IMR-90 (cell line): ENCODE measurements at regions not wholly inside any gene's neighbourhood (a gene's known extent, or its start where the extent isn't known, plus 50 kb on each side); places are given as distances from the start of the nearest gene placed in this dataset.

Source experiments
- ATAC-seq: fragments of 200-7000 bp; cut with Tn5 transposase; 2 replicates; pipeline ENCODE4 v1.9.1; 2020; ENCODE audit warnings: low read depth, mild to moderate bottlenecking, moderate library complexity
- BruUV-seq: library from RNA; stranded (reverse); fragments of 400-500 nt; replicated peaks from 2 replicates; lab custom pipeline; 2021; lab: Mats Ljungman, UMichigan
- CTCF ChIA-PET: fragments of 300-600 bp; formaldehyde crosslinking; extraction: SDS; loops from one replicate; lab custom pipeline; 2021; ENCODE audit warnings: antibody characterized with exemption; lab: Yijun Ruan, JAX
- POLR2A ChIA-PET: fragments of 300-600 bp; sonication (Branson Sonifier 250); formaldehyde crosslinking; loops from one replicate; lab custom pipeline; 2022; ENCODE audit warnings: antibody characterized with exemption; ENCODE audit not compliant: unreplicated experiment; lab: Charles Lee
- DNase-seq: peaks from one replicate; pipeline ENCODE4 v3.0.0; 2013
- H2AFZ ChIP-seq: replicated peaks from 2 replicates; pipeline ENCODE3; 2013; ENCODE audit warnings: low read length, mild to moderate bottlenecking; ENCODE audit not compliant: poor library complexity
- H2AK5ac ChIP-seq: 2 replicates; pipeline ENCODE4 v1.6.1; 2013; ENCODE audit warnings: low read depth, low read length, inconsistent platforms
- H2AK9ac ChIP-seq: replicated peaks from 2 replicates; pipeline ENCODE3; 2013; ENCODE audit warnings: mild to moderate bottlenecking, low read depth, low read length, moderate library complexity; ENCODE audit not compliant: poor library complexity
- H2BK120ac ChIP-seq: 2 replicates; pipeline ENCODE4 v1.6.1; 2013; ENCODE audit warnings: low read depth, low read length, inconsistent platforms
- H2BK15ac ChIP-seq: 3 replicates; pipeline ENCODE4 v1.6.1; 2013; ENCODE audit warnings: low read depth, low read length, inconsistent platforms
- H2BK20ac ChIP-seq: 2 replicates; pipeline ENCODE4 v1.6.1; 2013; ENCODE audit warnings: low read depth, mild to moderate bottlenecking, inconsistent platforms, low read length, moderate library complexity
- H2BK5ac ChIP-seq: 2 replicates; pipeline ENCODE4 v1.6.1; 2013; ENCODE audit warnings: mild to moderate bottlenecking, low read depth, low read length, inconsistent platforms; ENCODE audit not compliant: poor library complexity, severe bottlenecking
- H3K14ac ChIP-seq: replicated peaks from 2 replicates; pipeline ENCODE4 v1.6.1; 2013; ENCODE audit warnings: low read depth, low read length, inconsistent platforms
- H3K18ac ChIP-seq: 2 replicates; pipeline ENCODE4 v1.6.1; 2013; ENCODE audit warnings: low read depth, low read length, control low read depth
- H3K23ac ChIP-seq: 2 replicates; pipeline ENCODE4 v1.6.1; 2013; ENCODE audit warnings: low read depth, low read length, inconsistent platforms
- H3K27ac ChIP-seq: 2 replicates; pipeline ENCODE4 v1.5.1; 2013; ENCODE audit warnings: mild to moderate bottlenecking, control low read depth, low read length; ENCODE audit not compliant: insufficient read depth
- H3K27me3 ChIP-seq: 2 replicates; pipeline ENCODE4 v1.6.1; 2013; ENCODE audit warnings: low read length; ENCODE audit not compliant: control insufficient read depth, insufficient read depth
- H3K36me3 ChIP-seq: 2 replicates; pipeline ENCODE4 v1.6.1; 2013; ENCODE audit warnings: low read length, mixed read lengths; ENCODE audit not compliant: control insufficient read depth, insufficient read depth
- H3K4ac ChIP-seq: 2 replicates; pipeline ENCODE4 v1.6.1; 2013; ENCODE audit warnings: low read depth, low read length, inconsistent platforms
- H3K4me1 ChIP-seq: 2 replicates; pipeline ENCODE4 v1.6.1; 2013; ENCODE audit warnings: low read length, mixed read lengths; ENCODE audit not compliant: control insufficient read depth, insufficient read depth
- H3K4me2 ChIP-seq: 2 replicates; pipeline ENCODE4 v1.6.1; 2013; ENCODE audit warnings: low read depth, mild to moderate bottlenecking, control low read depth, low read length, moderate library complexity
- H3K4me3 ChIP-seq: 2 replicates; pipeline ENCODE4 v1.5.1; 2013; ENCODE audit warnings: low read depth, mild to moderate bottlenecking, control low read depth, low read length, moderate library complexity; ENCODE audit not compliant: insufficient read depth
- H3K56ac ChIP-seq: 2 replicates; pipeline ENCODE4 v1.6.1; 2013; ENCODE audit warnings: low read length, inconsistent platforms; ENCODE audit not compliant: insufficient read depth; ENCODE audit errors: extremely low read depth
- H3K79me1 ChIP-seq, 2 experiments: 2 replicates each; pipeline ENCODE4 v1.6.1; 2013; ENCODE audit warnings: low read length in 2 of 2, inconsistent platforms in 1 of 2, low read depth in 1 of 2
- H3K9ac ChIP-seq: 2 replicates; pipeline ENCODE4 v1.6.1; 2013; ENCODE audit warnings: low read depth, low read length, control low read depth
- H3K9me1 ChIP-seq: 2 replicates; pipeline ENCODE4 v1.6.1; 2013; ENCODE audit warnings: low read length, inconsistent platforms; ENCODE audit not compliant: insufficient read depth
- H3K9me3 ChIP-seq: 2 replicates; pipeline ENCODE4 v1.6.1; 2013; ENCODE audit warnings: low read length; ENCODE audit not compliant: control insufficient read depth, insufficient read depth
- H4K20me1 ChIP-seq: 2 replicates; pipeline ENCODE4 v1.6.1; 2013; ENCODE audit warnings: low read length, inconsistent platforms; ENCODE audit not compliant: insufficient read depth
- H4K5ac ChIP-seq: 2 replicates; pipeline ENCODE4 v1.6.1; 2013; ENCODE audit warnings: mild to moderate bottlenecking, low read depth, low read length, control low read depth
- H4K8ac ChIP-seq, 2 experiments: 2 replicates each; pipeline ENCODE4 v1.6.1; 2013; ENCODE audit warnings: low read depth in 2 of 2, low read length in 2 of 2, control low read depth in 1 of 2, inconsistent platforms in 1 of 2
- H4K91ac ChIP-seq: 2 replicates; pipeline ENCODE4 v1.6.1; 2013; ENCODE audit warnings: low read depth, low read length, inconsistent platforms; ENCODE audit not compliant: insufficient read depth
- BHLHE40 ChIP-seq: fragments of 150-350 bp; IDR thresholded peaks from 2 replicates; pipeline ENCODE4 v1.6.1; 2016; ENCODE audit warnings: mild to moderate bottlenecking, low read depth, low read length
- CEBPB ChIP-seq: IDR thresholded peaks from 2 replicates; pipeline ENCODE4 v1.6.1; 2012; ENCODE audit warnings: low read depth, low read length, improper control_type of control experiment
- CHD1 ChIP-seq: IDR thresholded peaks from 2 replicates; pipeline ENCODE4 v1.6.1; 2012; ENCODE audit warnings: low read depth, low read length, improper control_type of control experiment
- FOS ChIP-seq: fragments of 150-350 bp; IDR thresholded peaks from 2 replicates; pipeline ENCODE4 v1.6.1; 2016; ENCODE audit warnings: low read depth, low read length
- MXI1 ChIP-seq: IDR thresholded peaks from 2 replicates; pipeline ENCODE4 v1.6.1; 2012; ENCODE audit warnings: low read depth, mild to moderate bottlenecking, low read length, moderate library complexity, borderline replicate concordance
- NFE2L2 ChIP-seq: fragments of 150-350 bp; IDR thresholded peaks from 2 replicates; pipeline ENCODE4 v1.6.1; 2016; ENCODE audit warnings: low read depth, mild to moderate bottlenecking, low read length
- RAD21 ChIP-seq: IDR thresholded peaks from 2 replicates; pipeline ENCODE4 v1.6.1; 2012; ENCODE audit warnings: low read length, improper control_type of control experiment
- RCOR1 ChIP-seq: IDR thresholded peaks from 2 replicates; pipeline ENCODE4 v1.6.1; 2012; ENCODE audit warnings: mild to moderate bottlenecking, low read length, improper control_type of control experiment; ENCODE audit not compliant: insufficient replicate concordance
- RFX5 ChIP-seq: IDR thresholded peaks from 2 replicates; pipeline ENCODE4 v1.8.0; 2012; ENCODE audit warnings: low read depth, mild to moderate bottlenecking, low read length, moderate library complexity
- WGBS, 2 experiments: methylation state at CpG; one replicate each; pipeline versions ENCODE4 v1.1.5 to v1.1.7; 2013; ENCODE audit warnings: missing lambda C conversion rate in 2 of 2; ENCODE audit not compliant: insufficient read length in 1 of 2; ENCODE audit errors: extremely low coverage in 2 of 2; 5-methylcytosine and 5-hydroxymethylcytosine counted together
- dilution Hi-C: fragments of 300-500 bp; cut with HindIII; formaldehyde crosslinking; loops from one replicate; pipeline ENCODE4 v1.14.3; 2018; ENCODE audit warnings: low sequenced_read_pairs; ENCODE audit not compliant: unreplicated experiment
- in situ Hi-C: fragments of 300-500 bp; cut with MboI; formaldehyde crosslinking; loops from 3 replicates; pipeline ENCODE4 v1.14.3; 2019; ENCODE audit warnings: low sequenced_read_pairs, inconsistent platforms, mixed read lengths
- intact Hi-C: fragments of 100-400 bp; cut with micrococcal nuclease; formaldehyde crosslinking; loops from 2 replicates; pipeline ENCODE4 v1.10.0; 2022
- TF ChIP-seq, protein P1 (sequence below): fragments of 150-350 bp; IDR thresholded peaks from 2 replicates; pipeline ENCODE4 v1.6.1; 2017; ENCODE audit warnings: mild to moderate bottlenecking, antibody characterized with exemption, low read length, low read depth

- H2AK5ac ChIP-seq = no peak overlapping the region
- ChIA-PET CTCF (no interaction called here), POLR2A (no interaction called here)
- H3K56ac ChIP-seq = no peak overlapping the region
- intact Hi-C loops = no loop called here
- H4K91ac ChIP-seq = no peak overlapping the region
- DNase-seq (peak; percentile 15), ATAC-seq (no peak)
- H3K4me1 ChIP-seq = peaks cover 4% of the 10 kb centered on the region
- no peak overlapping the region for H3K18ac ChIP-seq
- no peak overlapping the region for H3K23ac ChIP-seq
- no TSS peak for BruUV-seq
- no peak overlapping the region for H2AFZ ChIP-seq
- H2BK15ac ChIP-seq = no peak overlapping the region
- H2BK5ac ChIP-seq = no peak overlapping the region
- H2BK20ac ChIP-seq = no peak overlapping the region
- no peak overlapping the region for H4K5ac ChIP-seq
- H3K14ac ChIP-seq = no peak overlapping the region
- no peaks in the 10 kb centered on the region for H3K79me1 ChIP-seq
- WGBS, 2 experiments = no CpG with 5 or more reads among the region's 5 CpGs
- H2BK120ac ChIP-seq = no peak overlapping the region
- H3K4me3 ChIP-seq = no peak overlapping the region
- H3K4ac ChIP-seq = no peak overlapping the region
- no peak overlapping the region for H3K9ac ChIP-seq
- peaks cover 3% of the 10 kb centered on the region; the same call in 1 of the 2 replicates for H3K9me3 ChIP-seq
- in situ Hi-C loops = no loop called here
- no peaks in the 10 kb centered on the region for H4K20me1 ChIP-seq
- H3K27me3 ChIP-seq = no peaks in the 10 kb centered on the region
- H3K4me2 ChIP-seq = no peak overlapping the region
- dilution Hi-C loops = no loop called here
- no peak overlapping the region for H4K8ac ChIP-seq
- no peak overlapping the region for H2AK9ac ChIP-seq
- no peaks in the 10 kb centered on the region for H3K36me3 ChIP-seq
- TF ChIP-seq FOS = no peak
- no peak for TF ChIP-seq RAD21
- TF ChIP-seq MXI1 = no peak
- no peak for TF ChIP-seq RCOR1
- TF ChIP-seq NFE2L2 = no peak
- TF ChIP-seq, protein P1, sequence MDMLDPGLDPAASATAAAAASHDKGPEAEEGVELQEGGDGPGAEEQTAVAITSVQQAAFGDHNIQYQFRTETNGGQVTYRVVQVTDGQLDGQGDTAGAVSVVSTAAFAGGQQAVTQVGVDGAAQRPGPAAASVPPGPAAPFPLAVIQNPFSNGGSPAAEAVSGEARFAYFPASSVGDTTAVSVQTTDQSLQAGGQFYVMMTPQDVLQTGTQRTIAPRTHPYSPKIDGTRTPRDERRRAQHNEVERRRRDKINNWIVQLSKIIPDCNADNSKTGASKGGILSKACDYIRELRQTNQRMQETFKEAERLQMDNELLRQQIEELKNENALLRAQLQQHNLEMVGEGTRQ = no peak
- no peak for TF ChIP-seq RFX5
- no peak for TF ChIP-seq BHLHE40
- TF ChIP-seq CEBPB = no peak
- no peak for TF ChIP-seq CHD1
- H3K9me1 ChIP-seq = peaks cover 4% of the 10 kb centered on the region; the same call in 1 of the 2 replicates
- no peak overlapping the region for H3K27ac ChIP-seq
Observed at GRCh38 chr3:106022913-106023312, 154.1 kb upstream of the CBLB start.
